Superior temporal gyrus (tissue), 1 donor: ENCODE measurements at regions not wholly inside any gene's neighbourhood (a gene's known extent, or its start where the extent isn't known, plus 50 kb on each side); places are given as distances from the start of the nearest gene placed in this dataset.

Experiments used
- DNase-seq: peaks from one replicate; pipeline ENCODE4 v3.0.0-alpha.2; 2016; ENCODE audit errors: extremely low spot score

DNA sequence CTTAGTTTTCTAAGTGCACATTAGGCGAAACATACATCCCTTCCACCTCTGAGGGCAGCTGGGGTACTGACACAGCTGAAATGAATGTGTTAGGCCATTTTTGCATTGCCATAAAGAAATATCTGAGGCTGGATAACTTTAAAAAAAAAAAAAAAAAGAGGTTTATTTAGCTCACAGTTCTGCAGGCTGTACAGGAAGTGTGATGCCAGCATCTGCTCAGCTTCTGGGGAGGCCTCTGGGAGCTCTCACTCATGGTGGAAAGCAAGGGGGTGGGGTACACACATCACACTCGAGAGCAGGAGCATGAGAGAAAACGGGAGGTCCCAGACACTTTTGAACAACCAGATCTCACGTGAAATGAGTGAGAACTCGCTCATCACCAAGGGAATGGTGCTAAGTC, 158.1 kb downstream of the PSMG1 start:
- DNase-seq = no peak

DNA sequence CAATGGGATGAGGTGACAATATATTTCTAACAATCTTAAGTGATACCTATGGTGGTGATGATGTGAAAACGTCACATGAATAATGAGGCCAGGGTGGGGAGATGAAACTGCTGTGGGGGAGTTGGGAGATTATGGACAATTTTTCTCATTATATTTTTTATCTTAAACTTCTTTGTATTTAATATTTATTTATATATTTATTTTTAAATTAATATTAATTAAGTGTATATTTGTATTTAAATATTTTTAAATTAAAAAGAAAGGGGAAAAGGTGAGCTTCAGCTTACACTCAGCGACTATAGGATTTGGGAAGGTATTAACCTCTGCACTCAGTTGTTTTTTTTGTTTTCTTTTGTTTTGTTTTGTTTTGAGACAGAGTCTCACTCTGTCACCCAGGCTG, 158.7 kb downstream of the PSMG1 start:
- no peak for DNase-seq

DNA sequence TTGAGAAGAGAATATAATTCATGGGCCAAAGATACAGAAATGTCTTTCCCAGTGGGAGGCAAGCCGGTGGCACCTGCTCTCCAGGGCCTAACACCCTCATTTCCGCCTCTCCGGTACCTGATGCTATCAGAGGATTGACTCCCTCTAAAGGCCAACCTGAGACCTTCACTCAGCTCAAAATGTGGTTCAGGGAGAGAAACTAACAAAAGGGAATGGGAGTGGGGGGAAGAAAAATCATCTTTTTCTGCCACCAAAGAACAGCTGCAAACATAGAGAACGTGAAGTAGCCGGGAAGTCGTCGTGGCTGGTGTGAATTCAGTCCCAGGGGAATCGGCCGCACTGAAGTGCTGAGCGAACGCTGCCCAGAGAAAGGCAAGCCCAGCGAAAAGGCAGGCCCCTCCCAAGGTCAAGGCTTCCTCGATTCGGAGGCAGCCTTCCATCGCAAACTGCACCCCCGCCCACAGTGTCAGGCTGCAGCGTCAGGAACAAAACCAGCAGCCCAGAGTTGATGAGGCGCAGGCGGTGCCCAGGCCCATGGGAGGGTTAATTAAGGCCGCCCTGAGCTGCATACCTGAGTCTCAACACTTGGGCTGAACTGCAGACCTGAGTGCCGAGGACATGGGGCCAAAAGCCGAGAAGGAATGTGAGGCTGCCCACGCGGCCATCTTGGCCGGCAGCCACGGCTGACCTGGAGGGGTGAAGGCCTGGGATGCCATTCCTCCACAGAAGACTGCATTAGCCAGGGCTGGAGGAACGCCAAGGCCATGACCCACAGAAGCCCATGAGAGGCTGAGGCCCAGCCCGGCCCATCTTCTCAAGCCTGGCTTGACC, 160.2 kb downstream of the PSMG1 start:
- no peak for DNase-seq

DNA sequence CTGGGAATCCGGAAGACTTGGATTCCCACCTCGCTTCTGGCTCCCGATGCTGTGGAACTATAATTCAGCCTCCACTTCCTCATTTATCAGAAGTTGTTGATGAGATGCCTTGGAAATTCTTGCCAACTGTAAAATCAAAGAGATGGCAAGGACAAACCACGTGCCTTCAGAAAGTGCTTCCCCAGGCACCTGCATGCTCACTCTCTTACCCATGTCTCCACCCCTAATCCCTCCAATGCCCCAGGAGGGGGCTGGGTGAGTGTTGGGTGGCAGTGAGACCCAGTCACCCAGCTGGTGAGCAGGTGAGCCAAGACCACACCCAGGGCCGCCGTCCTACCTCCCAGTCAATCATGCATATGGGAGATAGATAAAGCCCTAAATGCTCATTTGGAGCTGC, 160.8 kb downstream of the PSMG1 start:
- DNase-seq = no peak

DNA sequence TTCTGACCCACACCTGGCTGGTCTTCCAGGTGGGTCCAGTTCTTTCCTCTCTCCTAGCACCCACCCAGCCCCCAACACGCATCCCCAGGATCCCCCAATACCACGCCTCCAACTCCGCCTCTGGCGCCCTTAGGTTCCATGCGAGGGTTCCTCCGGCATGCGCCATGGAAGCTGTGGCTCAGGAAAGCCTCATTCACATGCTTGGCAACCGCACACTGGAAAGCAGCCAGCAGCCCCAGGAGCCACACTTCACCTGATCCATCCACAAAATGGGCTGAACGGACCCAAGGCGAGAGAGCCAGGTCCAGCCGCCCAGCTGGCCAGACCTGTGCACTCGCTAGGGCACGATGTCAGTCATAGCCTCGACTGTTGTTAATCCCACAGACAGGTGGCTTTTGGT, 161.2 kb downstream of the PSMG1 start:
- DNase-seq = no peak

DNA sequence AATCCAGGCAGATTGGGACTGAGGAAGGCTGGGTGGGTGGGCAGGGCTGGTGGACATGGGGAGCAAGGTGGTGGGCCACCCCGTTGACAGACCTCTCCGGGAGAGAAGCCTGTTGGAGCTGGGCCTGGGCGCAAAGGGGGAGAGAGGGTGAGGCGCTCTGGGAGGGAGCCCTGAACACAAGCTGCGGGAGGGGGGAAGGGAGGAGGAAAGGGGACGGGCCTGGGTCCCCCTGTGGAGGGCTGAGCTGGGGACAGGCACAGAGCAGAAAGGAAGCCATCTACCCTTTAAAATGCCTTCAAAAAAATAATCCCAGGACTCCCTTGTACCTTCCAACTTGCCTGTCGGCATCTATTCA, 161.8 kb downstream of the PSMG1 start:
- DNase-seq = no peak

DNA sequence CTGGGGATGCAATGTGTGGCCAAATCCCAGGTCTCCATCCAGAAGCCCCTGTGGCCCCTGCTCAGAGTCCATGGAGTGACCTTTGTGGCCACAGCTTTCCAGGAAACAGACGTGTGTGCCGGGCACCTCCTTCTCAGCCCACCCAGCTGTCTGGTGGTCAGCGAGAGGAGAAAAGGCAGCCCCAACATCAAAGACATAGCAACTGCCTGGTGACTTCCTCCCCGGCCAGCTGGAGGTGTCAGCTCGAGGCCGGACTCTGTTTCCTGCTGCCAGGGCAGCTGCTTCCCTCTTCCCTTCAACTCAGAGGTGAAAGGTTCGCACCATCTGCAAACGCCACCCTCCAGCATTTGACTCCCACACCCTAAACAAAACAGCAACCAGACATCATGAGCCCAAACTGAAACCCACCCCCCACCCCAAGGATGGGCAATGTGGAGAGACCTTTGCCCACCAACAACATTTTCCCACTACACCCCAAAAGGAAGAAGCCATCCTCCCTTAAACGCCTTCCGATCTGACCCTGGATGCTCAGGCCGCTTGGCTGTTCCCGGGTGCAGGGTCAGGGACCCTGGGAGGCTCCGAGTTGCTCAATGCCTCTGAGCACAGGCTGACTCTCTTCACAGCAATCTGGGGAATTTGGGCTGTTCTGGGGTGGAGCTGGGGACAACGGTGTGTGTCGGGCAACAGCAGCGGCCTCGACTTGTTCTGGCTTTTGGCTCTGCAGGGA, 162.3 kb downstream of the PSMG1 start:
- no peak for DNase-seq

DNA sequence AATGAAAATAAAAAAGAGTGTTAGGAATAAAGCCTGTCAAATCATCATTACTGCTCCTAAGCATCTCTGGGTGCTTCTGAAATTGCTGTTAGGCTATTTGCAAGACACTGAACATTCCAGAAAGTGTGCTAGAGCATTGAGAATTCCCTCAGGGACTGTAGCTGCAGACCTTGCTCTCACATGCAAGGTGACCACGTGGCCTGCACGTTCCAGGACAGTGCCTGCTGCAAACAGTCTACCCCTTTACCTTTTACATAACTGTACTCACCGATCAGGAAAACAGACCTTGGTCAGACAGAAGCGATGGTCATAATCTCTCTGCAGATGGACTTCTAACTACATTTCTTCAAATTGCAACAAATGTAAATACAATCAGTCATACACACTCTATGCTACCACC, 164.5 kb downstream of the PSMG1 start:
- DNase-seq = no peak

DNA sequence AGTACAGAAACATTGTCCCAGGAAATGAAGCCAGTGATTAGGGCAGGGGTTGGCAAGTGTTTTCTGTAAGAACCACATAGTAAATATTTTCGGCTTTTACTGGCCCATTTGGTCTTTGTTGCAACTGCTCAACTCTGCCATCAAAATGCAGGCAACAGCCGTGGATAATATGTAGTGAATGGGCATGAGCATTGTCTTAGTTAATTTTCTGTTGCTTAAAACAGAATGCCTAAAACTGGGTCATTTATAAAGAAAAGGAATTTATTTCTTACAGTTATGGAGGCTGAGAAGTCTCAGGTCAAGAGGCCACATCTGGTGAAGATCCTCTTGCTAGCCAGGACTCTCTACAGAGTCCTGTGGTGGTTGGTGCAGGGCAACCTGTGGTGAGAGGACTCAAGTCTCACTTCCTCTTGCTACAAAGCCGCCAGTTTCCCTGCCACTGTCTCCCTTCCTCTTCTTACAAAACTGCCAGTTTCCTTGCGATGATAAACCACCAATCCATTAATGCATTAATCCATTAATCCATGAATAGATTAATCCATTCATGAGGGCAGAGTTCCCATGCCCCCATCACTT, 166.4 kb downstream of the PSMG1 start:
- no peak for DNase-seq

DNA sequence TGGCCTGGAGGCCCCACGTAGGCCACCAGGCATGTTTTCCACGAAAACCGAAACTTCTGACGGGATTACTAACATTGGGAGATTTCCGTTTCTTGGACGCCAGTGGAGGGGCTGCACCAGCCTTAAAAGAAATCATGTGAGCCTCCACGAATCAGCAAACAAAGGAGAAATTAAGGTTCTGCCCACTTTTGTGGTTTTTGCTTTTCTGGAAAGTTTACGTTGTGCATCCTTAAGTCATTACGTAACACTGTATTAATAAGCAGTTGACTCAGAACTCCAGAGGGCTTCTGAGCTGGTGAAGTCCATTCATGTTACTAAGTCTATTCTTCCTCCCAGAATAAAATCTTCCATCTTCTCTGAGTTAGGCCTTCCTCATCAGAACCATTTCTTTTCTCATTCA, 168.5 kb downstream of the PSMG1 start:
- DNase-seq = no peak

DNA sequence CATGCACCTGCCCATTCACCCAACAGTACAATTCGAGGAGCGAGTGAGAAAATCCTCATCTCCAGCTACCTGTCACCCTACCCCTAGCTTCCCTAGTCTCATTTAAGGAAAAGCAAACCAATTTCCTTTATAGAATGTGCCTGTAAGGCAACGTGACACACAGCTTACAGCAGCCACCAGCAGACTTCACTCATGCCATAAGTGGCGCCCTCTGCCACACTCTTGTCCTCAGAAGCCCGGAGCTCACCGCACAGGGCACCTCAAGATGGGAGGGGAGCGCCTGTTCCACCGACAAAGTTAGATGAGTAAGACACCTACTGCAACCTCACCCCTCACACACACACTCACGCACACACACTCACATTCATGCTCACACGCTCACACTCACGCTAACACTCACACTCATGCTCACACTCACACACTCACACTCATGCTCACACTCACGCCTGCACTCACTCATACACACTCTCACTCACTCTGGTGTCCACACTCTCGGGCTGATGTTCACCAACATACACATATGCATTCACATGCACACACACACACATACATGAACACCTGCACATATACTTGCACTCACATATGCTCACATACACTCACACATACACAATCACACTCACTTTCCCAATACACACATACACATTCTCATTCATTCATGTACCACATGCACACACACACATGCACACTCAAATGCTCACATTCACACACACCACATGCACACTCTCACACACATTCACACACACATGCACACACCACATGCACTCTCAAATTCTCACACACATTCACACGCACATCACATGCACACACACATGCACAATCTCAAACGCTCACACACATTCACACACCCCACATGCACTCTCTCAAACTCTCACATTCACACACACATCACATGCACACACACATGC, 170.7 kb downstream of the PSMG1 start:
- DNase-seq = no peak

DNA sequence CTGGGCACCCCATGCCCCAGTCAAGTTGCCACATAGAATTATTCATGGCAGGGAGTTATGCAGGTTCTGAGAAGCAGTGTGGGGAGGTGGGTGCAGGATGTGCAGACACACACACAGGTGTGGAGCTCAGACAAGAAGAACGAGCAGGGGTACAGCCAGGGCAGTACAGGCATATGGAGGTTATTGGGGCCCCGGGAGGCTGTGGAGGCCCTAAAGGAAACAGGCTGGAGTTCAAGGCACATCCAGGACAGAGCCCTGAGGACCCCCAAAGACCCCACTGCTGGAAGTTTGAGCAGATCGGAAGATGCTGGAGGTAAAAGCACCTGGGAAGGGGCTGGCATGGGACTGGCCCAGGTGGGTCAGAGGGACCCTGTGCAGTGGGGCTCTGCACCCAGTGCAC, 171.3 kb downstream of the PSMG1 start:
- no peak for DNase-seq

DNA sequence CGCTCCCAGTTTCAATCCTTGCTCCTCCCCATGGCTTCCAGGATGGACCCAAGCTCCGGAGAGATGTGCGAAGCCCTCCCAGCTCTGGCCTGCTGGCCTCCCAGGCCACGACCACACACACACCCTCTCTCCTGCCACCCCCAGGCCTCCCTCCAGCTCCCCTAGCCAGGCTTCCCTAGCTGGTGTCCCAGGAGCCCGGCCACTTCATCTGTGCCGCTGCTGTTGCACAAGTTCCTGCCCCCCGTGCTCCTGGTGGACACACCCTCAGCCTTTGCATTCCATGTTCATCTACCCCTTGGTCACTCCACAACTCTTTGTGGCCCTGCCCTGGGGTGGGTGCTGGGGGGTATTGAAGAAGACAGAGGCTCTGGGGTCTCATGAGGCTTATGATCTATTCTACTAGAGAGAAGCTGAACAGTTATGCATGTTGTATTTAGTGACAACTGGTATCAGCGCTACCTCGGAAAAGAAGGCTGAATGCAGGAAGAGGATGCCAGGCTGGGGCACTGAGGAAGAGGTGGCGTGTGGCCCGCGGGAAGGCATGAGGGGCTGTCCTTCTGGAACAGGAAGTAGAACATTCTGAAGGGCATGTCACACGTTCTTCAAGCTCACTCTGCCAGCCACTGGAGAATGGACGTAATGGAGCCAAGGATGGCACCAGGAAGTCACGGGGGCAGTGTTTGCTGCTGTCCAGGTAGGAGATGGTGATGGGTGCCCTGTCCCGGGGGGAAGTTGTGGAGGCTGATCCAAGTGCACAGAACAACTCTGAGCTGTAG, 172.4 kb downstream of the PSMG1 start:
- no peak for DNase-seq

DNA sequence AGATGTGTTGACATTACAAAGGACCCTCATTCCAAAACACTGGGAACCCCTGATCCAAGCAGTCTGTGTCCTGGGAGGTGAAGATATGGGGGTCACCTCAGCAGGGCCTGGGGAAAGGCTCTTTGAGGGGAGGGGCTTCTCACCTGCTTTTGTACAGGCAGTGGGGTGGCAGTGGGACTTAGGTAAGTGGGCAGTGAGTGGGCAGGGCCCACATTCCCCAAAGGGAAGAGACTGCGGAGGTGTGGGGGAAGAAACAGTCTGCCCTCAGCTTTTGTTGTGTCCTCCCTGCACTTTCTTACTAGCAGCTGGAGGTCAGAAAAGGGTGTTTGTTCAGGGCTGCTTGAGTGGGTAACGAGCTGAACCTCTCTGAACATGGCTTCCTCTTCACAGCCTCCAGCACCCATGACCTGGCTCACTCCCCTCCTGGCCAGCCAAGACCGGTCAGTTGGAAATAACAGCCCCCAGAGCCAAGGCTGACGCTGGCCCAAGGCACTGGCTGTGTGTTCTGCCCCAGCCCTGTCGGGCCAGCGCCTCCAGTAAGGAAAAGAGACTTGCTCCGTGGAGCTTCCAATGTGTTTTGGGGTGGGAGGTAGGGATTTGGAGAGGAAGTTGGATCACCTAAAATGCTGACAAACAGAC, 173.5 kb downstream of the PSMG1 start:
- DNase-seq = no peak

DNA sequence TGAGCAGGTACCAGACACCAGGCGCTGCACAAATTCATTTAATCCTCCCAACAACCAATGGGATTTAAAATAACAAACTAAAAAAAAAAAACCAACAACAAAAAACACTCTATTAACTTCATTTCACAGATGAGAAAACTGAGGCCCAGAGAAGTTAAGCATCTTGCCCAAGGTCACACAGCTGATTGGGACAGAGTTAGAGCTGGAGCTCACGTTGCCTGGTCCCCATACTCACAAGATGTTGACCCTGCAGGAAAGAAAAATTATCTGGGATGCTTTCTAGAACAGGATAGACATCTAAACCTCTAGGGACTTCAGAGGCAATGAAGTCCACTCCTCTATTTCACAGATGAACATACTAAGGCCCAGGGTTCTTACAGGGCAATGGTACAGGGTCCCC, 175.3 kb downstream of the PSMG1 start:
- DNase-seq = no peak

DNA sequence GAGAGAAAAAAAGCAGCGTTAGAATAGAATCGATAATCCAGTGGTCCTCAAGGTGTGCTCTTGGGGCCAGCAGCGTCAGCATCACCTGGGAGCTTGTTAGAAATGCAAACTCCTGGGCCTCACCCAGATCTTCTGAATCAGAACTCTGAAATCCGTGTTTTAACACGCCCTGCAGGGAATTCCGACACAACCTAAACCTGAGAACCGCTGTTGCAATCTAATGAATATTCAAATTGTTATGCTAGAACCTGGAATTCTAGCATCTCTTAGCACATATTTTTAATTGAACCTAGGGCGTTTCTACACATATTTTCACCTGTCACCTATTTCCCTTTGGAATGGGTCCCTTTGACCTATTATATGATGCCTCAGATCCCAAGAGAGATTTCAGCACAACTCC, 175.7 kb downstream of the PSMG1 start:
- no peak for DNase-seq

DNA sequence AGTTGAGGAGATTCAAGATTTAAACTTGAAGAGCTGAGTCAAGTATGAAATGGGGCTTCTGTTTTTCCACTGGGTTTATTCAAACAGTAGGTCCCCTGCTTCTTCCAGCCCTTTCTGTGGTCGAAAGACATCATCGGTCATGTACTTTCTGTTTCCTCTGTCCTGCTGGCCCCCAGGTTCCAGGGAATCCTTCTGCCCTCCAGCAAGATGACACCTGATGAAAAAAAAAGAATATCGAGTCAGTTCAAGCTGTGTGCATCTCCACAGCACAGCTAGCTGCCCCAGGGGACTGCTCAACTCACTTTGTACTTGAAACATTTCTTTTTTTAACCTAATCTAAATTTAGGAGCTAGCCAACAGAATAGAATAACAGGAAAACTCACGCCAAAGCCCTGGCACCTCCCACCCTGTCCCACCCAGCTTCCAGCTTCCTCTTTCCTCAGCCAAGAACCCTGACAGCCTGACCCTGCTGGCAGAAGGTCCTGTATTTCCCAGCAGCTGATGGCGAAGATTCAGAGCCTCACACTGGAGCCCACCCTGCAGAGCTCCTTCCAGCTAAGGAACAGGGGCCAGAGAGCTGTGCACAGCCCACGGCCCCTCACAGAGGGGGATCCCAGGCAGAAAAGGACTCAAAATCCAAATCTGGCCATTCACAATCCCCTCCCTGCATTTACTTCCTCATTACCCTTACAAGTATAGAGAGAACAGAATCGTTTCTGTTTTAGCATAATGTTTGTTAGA, 176.5 kb downstream of the PSMG1 start:
- no peak for DNase-seq

DNA sequence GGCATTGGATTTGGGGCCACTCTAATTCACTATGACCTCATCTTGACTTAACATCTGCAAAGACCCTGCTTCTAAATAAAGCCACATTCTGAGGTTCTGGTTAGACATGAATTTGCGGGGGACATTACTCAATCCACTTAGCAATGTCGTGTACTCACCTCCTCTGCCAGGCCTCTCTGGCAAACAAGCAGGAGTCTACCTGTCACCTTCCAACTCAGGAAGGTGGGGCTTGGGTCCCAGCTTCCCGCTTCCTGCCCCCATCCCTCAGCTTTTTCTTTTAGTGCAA, 177.8 kb downstream of the PSMG1 start:
- no peak for DNase-seq

DNA sequence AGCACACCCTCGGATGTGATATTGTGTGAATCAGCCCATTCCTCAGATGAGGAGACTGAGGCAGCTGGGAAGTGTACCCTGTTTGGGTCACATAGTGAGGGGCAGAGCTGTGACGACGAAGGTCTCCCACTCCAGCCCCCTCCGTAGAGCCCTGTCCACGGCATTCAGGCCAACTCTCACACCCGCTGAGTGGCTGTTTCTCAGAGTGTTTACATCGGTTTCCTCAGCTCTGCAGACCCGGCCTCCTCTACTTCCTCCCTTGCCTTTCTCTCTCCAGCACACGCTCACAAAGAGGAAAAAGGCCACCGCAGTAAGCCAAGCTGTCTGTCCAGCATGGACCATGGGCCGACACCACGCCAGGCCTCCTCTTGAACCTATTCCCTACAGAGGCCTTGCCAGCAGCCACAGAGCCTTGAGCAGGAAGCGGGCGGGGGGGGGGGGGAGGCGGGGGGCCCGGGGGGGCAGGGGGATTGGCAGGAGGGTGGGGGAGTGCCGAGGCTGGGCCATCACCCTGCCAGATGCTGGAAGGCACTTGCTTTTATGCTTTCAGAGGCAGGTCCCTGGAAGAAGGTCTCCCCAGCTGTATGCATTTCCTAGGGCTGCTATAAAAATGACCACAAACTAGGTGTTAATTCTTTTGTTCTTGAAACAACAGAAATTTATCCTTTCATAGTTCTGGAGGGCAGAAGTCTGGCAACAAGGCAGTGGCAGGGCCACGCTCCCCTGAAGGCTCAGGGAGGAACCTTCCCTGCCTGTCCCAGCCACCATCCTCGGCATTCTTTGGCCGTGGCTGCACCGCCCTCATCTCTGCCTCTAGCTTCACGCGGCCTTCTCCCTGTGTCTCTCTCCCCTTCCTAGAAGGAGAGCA, 178.4 kb downstream of the PSMG1 start:
- no peak for DNase-seq
